Prostate gland (tissue), 2 donors: ENCODE measurements at regions not wholly inside any gene's neighbourhood (a gene's known extent, or its start where the extent isn't known, plus 50 kb on each side); places are given as distances from the start of the nearest gene placed in this dataset.

ENCODE experiments used
- CTCF ChIP-seq, 4 experiments: fragments of 200-600 bp in 2 of 4; fragments of 450-650 bp in 2 of 4; sonication (generic) in 2 of 4; IDR thresholded peaks; 1 replicate in 3 of 4; 2 replicates in 1 of 4; pipeline ENCODE4 v1.5.1; 2016 to 2019; ENCODE audit warnings: antibody characterized with exemption in 4 of 4, mild to moderate bottlenecking in 2 of 4, moderate library complexity in 2 of 4
- POLR2A ChIP-seq: fragments of 450-650 bp; IDR thresholded peaks from one replicate; pipeline ENCODE4 v1.6.1; 2016; ENCODE audit warnings: antibody characterized with exemption, mild to moderate bottlenecking
- POLR2AphosphoS5 ChIP-seq: sonication (generic); formaldehyde crosslinking; IDR thresholded peaks from one replicate; pipeline ENCODE4 v1.6.1; 2017; ENCODE audit warnings: antibody characterized with exemption

- TF ChIP-seq CTCF (IDR thresholded peaks at IDR 0.05) (peak; percentile 81 to 94 (median 88)), POLR2A (no peak), POLR2AphosphoS5 (peak; percentile 11)
These were observed 75.3 kb upstream of the AMZ2 start for GRCh38 chr17:68172461-68172954.
